ENCODE measurements at regions not wholly inside any gene's neighbourhood (a gene's known extent, or its start where the extent isn't known, plus 50 kb on each side); places are given as distances from the start of the nearest gene placed in this dataset.
A peak's percentile ranks its signal among the peaks of the same experiment; 100 is the strongest.
"Not testable (repeated sequence)": the region's sequence is repeated elsewhere in the genome, so short reads cannot be mapped to it uniquely, and the experiment has no call there.

DNA sequence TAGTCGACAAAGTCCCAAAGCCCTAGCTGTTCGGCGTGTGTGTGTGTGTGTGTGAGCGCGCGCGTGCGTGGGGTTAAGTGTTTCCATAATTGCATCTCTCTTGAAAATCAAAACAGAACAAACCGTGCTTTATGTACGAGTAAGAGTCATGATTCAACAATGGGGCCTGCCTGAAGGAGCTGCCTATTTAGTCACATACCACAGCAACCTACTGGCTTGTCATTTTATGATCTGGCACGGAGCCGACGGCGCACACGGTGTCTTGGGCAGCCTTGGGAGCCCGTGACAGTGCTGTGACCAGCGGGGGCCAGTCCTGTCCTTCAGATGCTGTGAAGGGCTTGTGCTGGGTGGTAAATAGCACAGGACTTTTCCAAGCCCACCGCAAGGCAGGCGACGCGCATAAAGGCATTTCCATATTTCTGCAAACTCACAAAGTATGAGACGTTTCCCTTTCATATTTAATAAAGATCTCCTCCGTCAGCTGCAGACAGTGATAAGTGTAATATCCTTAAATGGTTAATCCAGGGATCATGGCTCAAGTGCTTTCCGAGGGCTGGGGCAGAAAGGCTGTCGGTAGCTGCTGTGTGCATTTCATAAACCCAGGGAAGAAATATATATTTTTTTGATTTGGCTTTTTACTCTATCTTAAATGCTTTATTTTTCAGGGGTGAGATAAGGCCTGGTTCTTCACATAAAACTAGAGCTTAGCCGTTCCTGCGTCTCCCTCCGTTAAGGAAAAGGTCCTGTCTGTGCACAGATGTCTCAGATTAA, 270.2 kb upstream of the IRX1 start:
- Mint-ChIP-seq H3K27me3 (ENCODE audit: low read depth, poor library complexity) (peaks cover 7% of the 10 kb centered on the region), H3K36me3 (ENCODE audit: low read depth) (no peaks in the 10 kb centered on the region), H3K4me3 (no peak overlapping the region), H3K4me1 (peaks cover 5% of the 10 kb centered on the region), H3K9me3 (no peaks in the 10 kb centered on the region), H3K27ac (peak overlapping the region; percentile 83)
- TF ChIP-seq, protein P1, sequence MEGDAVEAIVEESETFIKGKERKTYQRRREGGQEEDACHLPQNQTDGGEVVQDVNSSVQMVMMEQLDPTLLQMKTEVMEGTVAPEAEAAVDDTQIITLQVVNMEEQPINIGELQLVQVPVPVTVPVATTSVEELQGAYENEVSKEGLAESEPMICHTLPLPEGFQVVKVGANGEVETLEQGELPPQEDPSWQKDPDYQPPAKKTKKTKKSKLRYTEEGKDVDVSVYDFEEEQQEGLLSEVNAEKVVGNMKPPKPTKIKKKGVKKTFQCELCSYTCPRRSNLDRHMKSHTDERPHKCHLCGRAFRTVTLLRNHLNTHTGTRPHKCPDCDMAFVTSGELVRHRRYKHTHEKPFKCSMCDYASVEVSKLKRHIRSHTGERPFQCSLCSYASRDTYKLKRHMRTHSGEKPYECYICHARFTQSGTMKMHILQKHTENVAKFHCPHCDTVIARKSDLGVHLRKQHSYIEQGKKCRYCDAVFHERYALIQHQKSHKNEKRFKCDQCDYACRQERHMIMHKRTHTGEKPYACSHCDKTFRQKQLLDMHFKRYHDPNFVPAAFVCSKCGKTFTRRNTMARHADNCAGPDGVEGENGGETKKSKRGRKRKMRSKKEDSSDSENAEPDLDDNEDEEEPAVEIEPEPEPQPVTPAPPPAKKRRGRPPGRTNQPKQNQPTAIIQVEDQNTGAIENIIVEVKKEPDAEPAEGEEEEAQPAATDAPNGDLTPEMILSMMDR (IDR thresholded peaks at IDR 0.05) = no peak
- DNase-seq = no peak

DNA sequence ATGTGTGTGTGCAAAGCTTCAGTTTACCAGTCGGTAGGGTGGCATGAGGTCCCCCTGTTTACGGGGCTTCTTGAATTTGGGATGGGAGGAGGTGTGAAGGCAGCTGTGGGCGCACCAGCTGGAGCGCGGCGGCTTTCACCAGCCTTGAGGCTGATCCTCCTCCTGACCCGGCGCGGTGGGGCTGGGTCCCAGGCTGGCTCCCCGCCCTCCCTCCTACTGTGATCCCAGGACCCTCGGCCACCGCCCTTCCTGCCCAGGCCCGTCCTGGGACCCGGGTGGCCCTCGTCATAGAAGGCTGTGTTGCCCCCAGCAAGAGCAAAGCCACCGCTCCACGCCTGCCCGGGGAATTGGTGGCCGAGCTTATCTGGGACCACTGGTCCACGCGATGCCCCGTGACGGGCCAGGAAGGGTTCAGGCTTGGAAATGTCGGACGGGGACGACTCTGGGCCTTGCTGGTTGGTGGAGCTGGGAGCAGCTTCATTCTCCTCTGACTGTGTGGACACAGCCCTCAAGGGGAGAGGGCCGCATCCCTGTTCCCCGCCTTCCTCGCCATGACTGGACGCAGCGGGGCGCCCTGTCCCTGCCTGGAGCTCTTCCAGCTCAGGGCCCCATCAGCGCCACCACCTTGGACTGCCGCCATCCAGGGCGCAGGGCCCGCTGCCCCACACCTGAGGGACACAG, 271.1 kb upstream of the IRX1 start:
- peaks cover 5% of the 10 kb centered on the region for H3K4me1 Mint-ChIP-seq
- H3K27ac Mint-ChIP-seq = no peak overlapping the region
- peak; percentile 27 for DNase-seq
- H3K4me3 Mint-ChIP-seq = no peak overlapping the region
- peaks cover 13% of the 10 kb centered on the region for H3K27me3 Mint-ChIP-seq (ENCODE audit: low read depth, poor library complexity)
- H3K9me3 Mint-ChIP-seq = no peaks in the 10 kb centered on the region
- no peaks in the 10 kb centered on the region for H3K36me3 Mint-ChIP-seq (ENCODE audit: low read depth)
- TF ChIP-seq, protein P1 (IDR thresholded peaks at IDR 0.05) = no peak

DNA sequence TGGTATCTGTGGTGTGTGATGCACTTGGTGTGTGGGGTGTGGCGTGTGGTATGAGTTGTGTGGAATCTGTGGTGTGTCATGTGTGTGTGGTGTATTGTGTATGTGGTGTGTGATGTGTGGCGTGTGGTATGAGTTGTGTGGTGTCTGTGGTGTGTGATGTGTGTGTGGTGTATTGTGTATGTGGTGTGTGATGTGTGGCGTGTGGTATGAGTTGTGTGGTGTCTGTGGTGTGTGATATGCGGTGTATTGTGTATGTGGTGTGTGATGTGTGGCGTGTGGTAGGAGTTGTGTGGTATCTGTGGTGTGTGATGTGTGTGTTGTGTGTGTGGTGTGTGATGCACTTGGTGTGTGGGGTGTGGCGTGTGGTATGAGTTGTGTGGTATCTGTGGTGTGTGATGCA, 271.7 kb upstream of the IRX1 start:
- H3K36me3 Mint-ChIP-seq (ENCODE audit: low read depth); H3K9me3 Mint-ChIP-seq; DNase-seq; H3K27ac Mint-ChIP-seq; H3K4me1 Mint-ChIP-seq; H3K4me3 Mint-ChIP-seq: not testable (repeated sequence)
- H3K27me3 Mint-ChIP-seq (ENCODE audit: low read depth, poor library complexity) = peaks cover 13% of the 10 kb centered on the region

DNA sequence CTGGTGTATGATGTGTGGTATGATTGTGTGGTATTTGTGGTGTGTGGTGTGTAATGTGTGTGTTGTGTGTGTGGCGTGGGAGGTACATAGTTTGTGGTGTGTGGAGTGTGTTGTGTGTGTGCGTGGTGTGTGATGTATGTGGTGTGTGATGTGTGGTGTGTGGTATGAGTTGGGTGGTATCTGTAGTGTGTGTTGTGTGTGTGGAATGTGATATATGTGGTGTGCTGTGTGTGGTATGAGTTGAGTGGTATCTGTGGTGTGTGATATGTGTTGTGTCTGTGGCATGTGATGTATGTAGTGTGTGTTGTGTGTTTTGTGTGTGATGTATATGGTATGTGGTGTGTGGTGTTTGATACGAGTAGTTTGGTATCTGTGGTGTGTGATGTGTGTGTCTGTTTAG, 272.5 kb upstream of the IRX1 start:
- DNase-seq = no peak

DNA sequence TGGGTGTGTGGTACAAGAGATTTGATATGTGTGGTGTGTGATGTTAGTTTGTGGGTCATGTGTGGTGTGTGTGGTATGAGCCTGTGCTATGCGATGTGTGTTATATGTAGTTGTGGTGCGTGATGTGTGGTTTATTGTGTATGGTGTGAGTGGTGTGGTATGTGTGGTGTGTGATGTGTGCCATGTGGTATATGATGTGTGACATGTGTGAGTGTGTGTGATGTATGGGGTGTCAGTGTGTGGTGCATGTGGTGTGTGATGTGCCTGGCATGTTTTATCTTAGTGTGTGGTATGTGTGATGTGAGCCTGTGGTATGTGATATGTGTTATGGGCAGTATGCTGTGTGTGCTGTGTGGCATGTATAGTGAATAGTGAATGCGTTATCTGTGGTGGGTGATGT, 273.0 kb upstream of the IRX1 start:
- Mint-ChIP-seq H3K27me3 (ENCODE audit: low read depth, poor library complexity) (peaks cover 10% of the 10 kb centered on the region), H3K4me1 (peaks cover 5% of the 10 kb centered on the region), H3K27ac (no peak overlapping the region), H3K4me3 (no peak overlapping the region), H3K36me3 (ENCODE audit: low read depth) (no peaks in the 10 kb centered on the region), H3K9me3 (no peaks in the 10 kb centered on the region)
- DNase-seq = no peak
- TF ChIP-seq, protein P1 (IDR thresholded peaks at IDR 0.05) = no peak

More for the DNA sequence above, 272.5 kb upstream of the IRX1 start:
- Mint-ChIP-seq H3K9me3 (no peaks in the 10 kb centered on the region), H3K36me3 (ENCODE audit: low read depth) (no peaks in the 10 kb centered on the region), H3K27ac (no peak overlapping the region), H3K27me3 (ENCODE audit: low read depth, poor library complexity) (peaks cover 13% of the 10 kb centered on the region), H3K4me3 (no peak overlapping the region), H3K4me1 (peaks cover 5% of the 10 kb centered on the region)
- TF ChIP-seq, protein P1 (IDR thresholded peaks at IDR 0.05) = no peak

DNA sequence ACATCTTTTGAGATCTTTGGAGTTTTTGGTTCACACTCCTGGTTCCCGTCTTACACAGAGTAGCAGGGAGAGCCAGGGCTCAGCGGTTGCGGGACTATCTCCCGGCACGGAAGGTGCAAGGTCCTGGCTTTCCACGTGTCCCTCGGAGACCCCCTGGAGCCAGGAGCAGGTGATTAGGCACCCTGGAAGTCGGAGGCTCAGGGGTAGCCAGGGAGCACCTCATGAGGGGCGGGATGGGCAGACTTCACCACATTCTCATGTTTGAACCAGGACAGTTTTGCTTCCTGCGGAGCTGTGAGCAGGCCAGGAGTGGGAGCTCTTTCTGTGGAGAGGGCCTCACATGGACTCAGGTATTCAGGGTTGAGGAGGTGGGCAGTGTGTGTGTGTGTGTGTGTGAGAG, 273.7 kb upstream of the IRX1 start:
- DNase-seq = no peak
- Mint-ChIP-seq H3K36me3 (ENCODE audit: low read depth) (no peaks in the 10 kb centered on the region), H3K9me3 (no peaks in the 10 kb centered on the region), H3K4me1 (peaks cover 5% of the 10 kb centered on the region), H3K27me3 (ENCODE audit: low read depth, poor library complexity) (peaks cover 14% of the 10 kb centered on the region), H3K27ac (no peak overlapping the region), H3K4me3 (no peak overlapping the region)
- TF ChIP-seq, protein P1 (IDR thresholded peaks at IDR 0.05) = no peak
